Fibroblast of lung (primary cell): ENCODE measurements at regions not wholly inside any gene's neighbourhood (a gene's known extent, or its start where the extent isn't known, plus 50 kb on each side); places are given as distances from the start of the nearest gene placed in this dataset.

Experiments
- DNase-seq, 2 donors: peaks; one replicate each; pipeline versions ENCODE4 v3.0.0 to v3.0.0-alpha.2; 2010; ENCODE audit warnings: low read depth in 2 of 2
- H2AFZ ChIP-seq: 2 replicates; pipeline ENCODE4 v1.5.1; 2012; ENCODE audit warnings: low read length, control low read depth, inconsistent platforms
- H3K27ac ChIP-seq: 2 replicates; pipeline ENCODE4 v1.5.1; 2011; ENCODE audit warnings: low read length, control low read depth; ENCODE audit not compliant: insufficient read depth
- H3K27me3 ChIP-seq: 2 replicates; pipeline ENCODE4 v1.5.1; 2011; ENCODE audit warnings: mild to moderate bottlenecking, low read length; ENCODE audit not compliant: control insufficient read depth, insufficient read depth
- H3K36me3 ChIP-seq: 2 replicates; pipeline ENCODE4 v1.5.1; 2011; ENCODE audit warnings: low read length; ENCODE audit not compliant: control insufficient read depth, insufficient read depth
- H3K4me1 ChIP-seq: 2 replicates; pipeline ENCODE4 v1.5.1; 2011; ENCODE audit warnings: low read length; ENCODE audit not compliant: control insufficient read depth, insufficient read depth; ENCODE audit errors: extremely low read depth
- H3K4me2 ChIP-seq: 2 replicates; pipeline ENCODE4 v1.5.1; 2011; ENCODE audit warnings: low read length, control low read depth; ENCODE audit not compliant: insufficient read depth; ENCODE audit errors: extremely low read depth
- H3K4me3 ChIP-seq, 4 experiments: fragments of 200-600 bp in 1 of 4; sonication (generic) in 1 of 4; replicated peaks in 1 of 4; 2 replicates each; pipeline ENCODE4 v1.5.1; 2011 to 2016; ENCODE audit warnings: low read length in 4 of 4, low read depth in 3 of 4, mild to moderate bottlenecking in 3 of 4, control low read depth in 2 of 4, inconsistent platforms in 1 of 4, mixed read lengths in 1 of 4; ENCODE audit not compliant: insufficient read depth in 1 of 4; ENCODE audit errors: control extremely low read depth in 1 of 4
- H3K79me2 ChIP-seq: 2 replicates; pipeline ENCODE4 v1.5.1; 2012; ENCODE audit warnings: mild to moderate bottlenecking, low read length, inconsistent platforms; ENCODE audit not compliant: control insufficient read depth, insufficient read depth
- H3K9ac ChIP-seq: 2 replicates; pipeline ENCODE4 v1.5.1; 2011; ENCODE audit warnings: mild to moderate bottlenecking, low read length, control low read depth; ENCODE audit not compliant: insufficient read depth
- H3K9me3 ChIP-seq: 2 replicates; pipeline ENCODE4 v1.5.1; 2012; ENCODE audit warnings: low read depth, low read length; ENCODE audit not compliant: control insufficient read depth, insufficient read depth
- H4K20me1 ChIP-seq: 2 replicates; pipeline ENCODE4 v1.5.1; 2011; ENCODE audit warnings: low read length; ENCODE audit not compliant: control insufficient read depth, insufficient read depth; ENCODE audit errors: extremely low read depth
- EZH2 ChIP-seq: IDR thresholded peaks from 2 replicates; pipeline ENCODE4 v1.5.1; 2012; ENCODE audit warnings: low read length, control low read depth, mild to moderate bottlenecking; ENCODE audit errors: missing control alignments
- TF ChIP-seq, protein P1 (sequence below), 2 donors: IDR thresholded peaks in 1 of 2; conservative IDR thresholded peaks in 1 of 2; 1 replicate in 1 of 2; 2 replicates in 1 of 2; pipeline ENCODE4 v1.5.1; 2011 to 2012; ENCODE audit warnings: low read length in 2 of 2, control low read depth in 1 of 2, inconsistent platforms in 1 of 2, low read depth in 1 of 2, mild to moderate bottlenecking in 1 of 2

DNA sequence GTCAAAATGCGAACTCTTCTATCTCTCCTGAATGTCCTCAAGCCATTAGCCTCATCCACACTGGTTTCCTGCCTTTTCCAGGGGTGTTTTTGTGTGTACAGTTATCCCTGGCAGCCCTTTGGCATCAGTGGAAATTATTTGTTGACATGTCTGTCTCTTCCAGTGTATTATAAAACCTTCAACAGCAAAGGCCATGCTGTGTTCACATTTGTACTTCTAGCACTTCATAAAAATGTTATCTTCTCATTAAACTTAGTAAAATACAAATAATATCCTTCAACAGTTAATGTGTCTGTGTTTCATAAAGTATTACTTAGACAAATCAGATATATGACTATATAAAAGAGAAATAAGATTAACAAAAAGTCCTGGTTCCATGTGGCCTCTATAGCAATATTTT, 359.5 kb upstream of the ARGLU1 start:
- H3K4me1 ChIP-seq: no peaks in the 10 kb centered on the region
- H4K20me1 ChIP-seq: no peaks in the 10 kb centered on the region
- H3K9me3 ChIP-seq: no peaks in the 10 kb centered on the region
- H3K79me2 ChIP-seq: no peaks in the 10 kb centered on the region
- H3K9ac ChIP-seq: no peak overlapping the region
- H3K36me3 ChIP-seq: no peaks in the 10 kb centered on the region
- H3K27ac ChIP-seq: no peak overlapping the region
- TF ChIP-seq, protein P1, sequence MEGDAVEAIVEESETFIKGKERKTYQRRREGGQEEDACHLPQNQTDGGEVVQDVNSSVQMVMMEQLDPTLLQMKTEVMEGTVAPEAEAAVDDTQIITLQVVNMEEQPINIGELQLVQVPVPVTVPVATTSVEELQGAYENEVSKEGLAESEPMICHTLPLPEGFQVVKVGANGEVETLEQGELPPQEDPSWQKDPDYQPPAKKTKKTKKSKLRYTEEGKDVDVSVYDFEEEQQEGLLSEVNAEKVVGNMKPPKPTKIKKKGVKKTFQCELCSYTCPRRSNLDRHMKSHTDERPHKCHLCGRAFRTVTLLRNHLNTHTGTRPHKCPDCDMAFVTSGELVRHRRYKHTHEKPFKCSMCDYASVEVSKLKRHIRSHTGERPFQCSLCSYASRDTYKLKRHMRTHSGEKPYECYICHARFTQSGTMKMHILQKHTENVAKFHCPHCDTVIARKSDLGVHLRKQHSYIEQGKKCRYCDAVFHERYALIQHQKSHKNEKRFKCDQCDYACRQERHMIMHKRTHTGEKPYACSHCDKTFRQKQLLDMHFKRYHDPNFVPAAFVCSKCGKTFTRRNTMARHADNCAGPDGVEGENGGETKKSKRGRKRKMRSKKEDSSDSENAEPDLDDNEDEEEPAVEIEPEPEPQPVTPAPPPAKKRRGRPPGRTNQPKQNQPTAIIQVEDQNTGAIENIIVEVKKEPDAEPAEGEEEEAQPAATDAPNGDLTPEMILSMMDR (conservative IDR thresholded peaks at IDR 0.05 in 1 of 2, IDR thresholded peaks at IDR 0.05 in 1 of 2; ENCODE audit: low read depth in 1 of 2, low read length in 2 of 2): no peak
- TF ChIP-seq EZH2: no peak
- no peak overlapping the region for H3K4me3 ChIP-seq
- DNase-seq: no peak
- H3K27me3 ChIP-seq: no peaks in the 10 kb centered on the region
- H3K4me2 ChIP-seq: no peak overlapping the region
- H2AFZ ChIP-seq: no peak overlapping the region

DNA sequence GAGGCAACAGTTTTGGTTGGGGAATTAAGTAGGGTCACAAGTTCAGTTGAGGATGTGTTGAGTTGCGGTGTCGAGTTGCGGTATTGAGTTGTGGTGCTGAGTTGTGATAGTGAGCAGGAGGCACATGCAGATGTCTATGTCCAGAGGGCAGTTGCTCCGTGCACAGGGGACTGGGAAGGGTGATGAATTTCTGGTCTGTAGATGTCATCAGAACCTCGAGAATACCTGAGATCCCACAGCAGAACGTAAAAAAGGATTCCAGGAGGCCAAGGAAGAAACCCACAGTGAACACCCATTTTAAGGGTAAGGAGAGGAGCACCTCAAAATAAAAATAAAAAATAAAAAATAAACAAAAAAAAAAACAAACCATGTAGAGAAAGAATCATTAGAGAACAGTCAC, 354.4 kb upstream of the ARGLU1 start:
- no peaks in the 10 kb centered on the region for H3K9me3 ChIP-seq
- H2AFZ ChIP-seq: no peak overlapping the region
- no peaks in the 10 kb centered on the region for H4K20me1 ChIP-seq
- no peak overlapping the region for H3K9ac ChIP-seq
- no peaks in the 10 kb centered on the region for H3K27me3 ChIP-seq
- no peaks in the 10 kb centered on the region for H3K79me2 ChIP-seq
- H3K4me3 ChIP-seq: no peak overlapping the region
- no peaks in the 10 kb centered on the region for H3K36me3 ChIP-seq
- H3K4me1 ChIP-seq: no peaks in the 10 kb centered on the region
- no peak overlapping the region for H3K4me2 ChIP-seq
- TF ChIP-seq, protein P1 (conservative IDR thresholded peaks at IDR 0.05 in 1 of 2, IDR thresholded peaks at IDR 0.05 in 1 of 2; ENCODE audit: low read depth in 1 of 2, low read length in 2 of 2): no peak
- no peak for TF ChIP-seq EZH2
- no peak overlapping the region for H3K27ac ChIP-seq
- no peak for DNase-seq

DNA sequence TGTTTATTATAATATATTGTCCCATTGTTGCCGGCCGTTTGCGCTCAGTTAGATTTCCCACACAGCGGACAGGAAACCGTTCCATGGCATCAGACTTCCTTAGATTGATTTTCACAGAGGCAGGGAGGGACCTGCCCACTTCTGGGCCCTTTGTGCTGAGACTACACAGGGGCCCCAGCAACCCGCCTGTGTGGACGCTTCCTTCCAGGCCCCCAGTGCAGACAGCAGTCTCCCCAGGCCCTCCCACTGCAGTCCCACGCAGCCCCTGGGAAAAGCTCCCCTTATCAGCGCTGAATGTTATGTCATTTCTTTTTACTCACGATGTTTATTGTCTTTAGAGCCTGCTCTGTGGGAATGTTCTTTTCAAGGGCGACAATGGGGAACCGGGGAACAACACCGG, 351.7 kb upstream of the ARGLU1 start:
- H4K20me1 ChIP-seq: no peaks in the 10 kb centered on the region
- H3K4me2 ChIP-seq: no peak overlapping the region
- H3K27me3 ChIP-seq: no peaks in the 10 kb centered on the region
- no peak overlapping the region for H2AFZ ChIP-seq
- H3K9me3 ChIP-seq: no peaks in the 10 kb centered on the region
- no peaks in the 10 kb centered on the region for H3K36me3 ChIP-seq
- TF ChIP-seq, protein P1 (conservative IDR thresholded peaks at IDR 0.05 in 1 of 2, IDR thresholded peaks at IDR 0.05 in 1 of 2; ENCODE audit: low read depth in 1 of 2, low read length in 2 of 2): no peak
- TF ChIP-seq EZH2: no peak
- peak in 1 of 2 donors; percentile 7 for DNase-seq
- no peaks in the 10 kb centered on the region for H3K79me2 ChIP-seq
- no peak overlapping the region for H3K4me3 ChIP-seq
- H3K9ac ChIP-seq: no peak overlapping the region
- H3K4me1 ChIP-seq: no peaks in the 10 kb centered on the region
- no peak overlapping the region for H3K27ac ChIP-seq
